ENCODE measurements at regions not wholly inside any gene's neighbourhood (a gene's known extent, or its start where the extent isn't known, plus 50 kb on each side); places are given as distances from the start of the nearest gene placed in this dataset.

DNA sequence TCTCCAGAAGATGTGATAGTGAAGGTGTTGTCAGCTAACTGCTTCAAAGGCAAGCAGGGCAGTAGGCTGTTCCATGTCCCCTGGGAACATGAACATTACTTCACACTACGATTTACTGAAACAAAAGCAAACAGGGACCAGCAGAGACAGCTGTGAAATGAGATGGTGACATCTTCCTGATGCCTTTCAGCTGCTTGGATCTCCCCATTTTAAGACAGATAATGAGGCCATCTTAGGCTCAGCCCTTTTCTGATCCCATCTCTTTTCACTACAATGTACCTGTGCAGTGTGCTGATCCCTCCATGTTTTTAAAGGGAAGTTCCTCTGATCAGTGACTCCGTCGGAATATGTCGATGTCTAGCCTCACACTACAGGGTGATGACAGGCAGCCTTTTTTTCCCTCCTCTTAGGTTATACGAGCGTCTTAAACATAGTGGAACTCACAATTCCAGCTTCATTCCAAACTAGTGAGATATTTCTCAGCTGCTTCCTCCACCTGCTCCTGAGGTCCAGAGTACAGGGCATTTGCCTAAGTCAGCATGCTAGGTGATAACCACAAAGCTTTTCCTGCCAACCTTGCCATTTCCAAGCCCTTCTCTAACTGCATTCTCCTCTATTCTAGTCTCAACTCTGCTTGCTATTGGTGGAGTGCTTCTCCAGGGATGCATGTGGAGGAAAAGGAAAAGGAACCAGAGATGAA is 87.6 kb upstream of the EGLN3 start:
- CTCF ChIA-PET: no interaction called here
- H3K9me3 ChIP-seq (ENCODE audit: control insufficient read depth in 2 of 3, low read length in 3 of 3): no peaks in the 10 kb centered on the region

DNA sequence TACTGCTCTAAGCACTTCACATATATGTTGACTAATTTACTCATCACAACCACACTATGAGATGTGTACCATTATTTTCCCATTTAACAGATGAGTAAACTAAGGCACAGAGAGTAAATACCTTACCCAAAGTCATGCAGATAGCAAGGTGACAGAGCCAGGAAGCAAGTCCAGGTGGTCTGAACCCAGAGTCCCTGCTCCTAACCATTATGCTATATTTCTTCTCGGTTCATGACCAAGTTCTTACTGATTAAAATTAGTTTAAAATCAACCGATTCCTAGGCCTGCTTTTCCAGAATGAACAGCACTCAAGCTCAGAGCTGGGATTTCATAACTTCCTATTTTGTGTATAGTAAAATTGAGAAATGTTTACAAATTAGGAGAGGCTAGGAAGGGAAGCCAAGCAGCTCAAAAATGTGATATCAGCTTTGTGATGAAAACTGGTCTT is 85.5 kb upstream of the EGLN3 start:
- Mint-ChIP-seq H3K36me3 (peaks cover 0 to 45% (median 0%) of the 10 kb centered on the region in 5 donors), H3K4me3 (no peak overlapping the region), H3K27me3 (peaks cover 0 to 9% (median 2%) of the 10 kb centered on the region in 5 donors), H3K4me1 (peaks cover 0 to 47% (median 0%) of the 10 kb centered on the region in 7 donors), H3K27ac (no peak overlapping the region), H3K9me3 (peaks cover 0 to 13% (median 0%) of the 10 kb centered on the region in 11 donors)
- ATAC-seq: no peak
- H3K27me3 ChIP-seq (ENCODE audit: control insufficient read depth in 2 of 2, insufficient read depth in 2 of 2, low read length in 2 of 2): no peaks in the 10 kb centered on the region
- no peak overlapping the region for H3K4me3 ChIP-seq (ENCODE audit: low read length)
- POLR2A ChIA-PET: no interaction called here
- CTCF ChIA-PET: no interaction called here
- H3K27ac ChIP-seq (ENCODE audit: low read depth, low read length): no peak overlapping the region
- no peaks in the 10 kb centered on the region for H3K36me3 ChIP-seq (ENCODE audit: control insufficient read depth in 2 of 3, insufficient read depth in 3 of 3, low read length in 3 of 3)
- no peaks in the 10 kb centered on the region for H3K4me1 ChIP-seq (ENCODE audit: control insufficient read depth in 2 of 2, insufficient read depth in 2 of 2, low read length in 2 of 2)
- DNase-seq: no peak
- no peaks in the 10 kb centered on the region for H3K9me3 ChIP-seq (ENCODE audit: control insufficient read depth in 2 of 3, low read length in 3 of 3)
- intact Hi-C loops (cut with micrococcal nuclease): no loop called here

More for the DNA sequence above, 87.6 kb upstream of the EGLN3 start:
- Histone ChIP-seq H3K27me3 (ENCODE audit: control insufficient read depth in 2 of 2, insufficient read depth in 2 of 2, low read length in 2 of 2) (no peaks in the 10 kb centered on the region), H3K4me3 (ENCODE audit: low read length) (no peak overlapping the region), H3K4me1 (ENCODE audit: control insufficient read depth in 2 of 2, insufficient read depth in 2 of 2, low read length in 2 of 2) (peaks cover 3% of the 10 kb centered on the region in 2 donors), H3K27ac (ENCODE audit: low read depth, low read length) (no peak overlapping the region), H3K36me3 (ENCODE audit: control insufficient read depth in 2 of 3, insufficient read depth in 3 of 3, low read length in 3 of 3) (no peaks in the 10 kb centered on the region)
- no peak for DNase-seq
- POLR2A ChIA-PET: no interaction called here
- intact Hi-C loops (cut with micrococcal nuclease): no loop called here
- peaks cover 0 to 6% (median 0%) of the 10 kb centered on the region in 5 donors for H3K27me3 Mint-ChIP-seq
- peaks cover 0 to 45% (median 0%) of the 10 kb centered on the region in 5 donors for H3K36me3 Mint-ChIP-seq
- peaks cover 0 to 17% (median 0%) of the 10 kb centered on the region in 11 donors for H3K9me3 Mint-ChIP-seq
- peaks cover 0 to 62% (median 12%) of the 10 kb centered on the region in 7 donors for H3K4me1 Mint-ChIP-seq
- no peak for ATAC-seq
- H3K4me3 Mint-ChIP-seq: peak overlapping the region in 1 of 10 donors; percentile 28
- peak overlapping the region in 2 of 9 donors; percentile 44 to 66 for H3K27ac Mint-ChIP-seq

DNA sequence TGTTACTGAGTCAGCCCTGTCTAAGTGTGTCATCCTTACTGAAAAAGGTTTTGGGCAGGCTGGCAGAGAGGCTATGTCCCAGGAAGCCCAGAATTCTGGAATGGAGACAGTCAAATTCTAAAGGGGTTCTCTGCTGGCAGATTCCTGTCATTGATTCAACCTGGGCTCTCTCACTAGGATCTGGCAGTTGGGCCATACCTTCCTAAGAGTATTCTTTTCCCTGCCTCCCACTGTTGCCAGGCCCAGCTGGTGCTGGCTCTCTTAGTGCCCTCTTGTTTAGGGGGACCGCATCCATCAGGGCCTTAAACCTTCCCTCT is 85.0 kb upstream of the EGLN3 start:
- DNase-seq (no peak), ATAC-seq (no peak)
- no peak overlapping the region for H3K4me3 Mint-ChIP-seq
- H3K9me3 Mint-ChIP-seq: peaks cover 0 to 11% (median 0%) of the 10 kb centered on the region in 11 donors
- no peaks in the 10 kb centered on the region for H3K4me1 ChIP-seq (ENCODE audit: control insufficient read depth in 2 of 2, insufficient read depth in 2 of 2, low read length in 2 of 2)
- peaks cover 0 to 44% (median 0%) of the 10 kb centered on the region in 7 donors for H3K4me1 Mint-ChIP-seq
- peaks cover 0 to 12% (median 0%) of the 10 kb centered on the region in 5 donors for H3K27me3 Mint-ChIP-seq
- no peak overlapping the region for H3K4me3 ChIP-seq (ENCODE audit: low read length)
- no peaks in the 10 kb centered on the region for H3K36me3 ChIP-seq (ENCODE audit: control insufficient read depth in 2 of 3, insufficient read depth in 3 of 3, low read length in 3 of 3)
- H3K27me3 ChIP-seq (ENCODE audit: control insufficient read depth in 2 of 2, insufficient read depth in 2 of 2, low read length in 2 of 2): no peaks in the 10 kb centered on the region
- H3K27ac ChIP-seq (ENCODE audit: low read depth, low read length): no peak overlapping the region
- intact Hi-C loops (cut with micrococcal nuclease): no loop called here
- no peaks in the 10 kb centered on the region for H3K9me3 ChIP-seq (ENCODE audit: control insufficient read depth in 2 of 3, low read length in 3 of 3)
- CTCF ChIA-PET: no interaction called here
- POLR2A ChIA-PET: no interaction called here
- peaks cover 0 to 42% (median 0%) of the 10 kb centered on the region in 5 donors for H3K36me3 Mint-ChIP-seq
- no peak overlapping the region for H3K27ac Mint-ChIP-seq

DNA sequence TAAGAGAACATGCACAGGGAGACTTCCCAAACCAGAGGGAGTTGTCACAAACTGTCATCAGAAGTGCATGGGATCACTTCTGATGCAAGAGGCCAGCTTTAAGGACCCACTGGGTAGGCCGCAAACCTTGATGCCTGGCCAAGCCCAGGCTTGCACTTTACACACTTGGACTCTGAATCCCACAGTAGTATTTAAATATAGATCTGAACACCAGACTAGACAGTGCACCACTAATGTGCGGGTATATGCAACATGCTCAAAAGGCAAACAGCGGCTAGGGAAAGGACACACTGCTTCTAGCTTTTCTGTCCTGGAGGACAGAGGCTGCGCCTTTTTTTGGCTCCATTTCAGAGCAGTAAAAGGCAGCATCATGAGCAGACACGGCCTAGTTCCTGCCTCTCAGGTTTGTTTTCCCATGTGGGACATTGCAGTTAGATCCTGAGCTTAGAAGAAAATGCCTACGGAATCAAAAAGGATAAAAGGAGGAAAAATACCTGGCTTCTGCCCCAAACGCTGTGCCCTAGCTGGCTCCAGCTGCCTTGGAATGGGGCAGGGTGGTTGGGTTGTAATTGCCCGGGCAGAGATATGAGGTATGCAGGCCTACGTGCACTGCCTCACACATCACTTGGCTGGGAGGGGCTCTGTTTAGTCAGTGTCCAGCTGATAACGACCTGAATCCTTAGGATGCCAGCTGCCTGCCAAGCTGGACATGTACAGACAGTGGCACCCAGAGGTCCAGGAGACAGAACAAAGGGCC is 84.5 kb upstream of the EGLN3 start:
- no peak for DNase-seq

DNA sequence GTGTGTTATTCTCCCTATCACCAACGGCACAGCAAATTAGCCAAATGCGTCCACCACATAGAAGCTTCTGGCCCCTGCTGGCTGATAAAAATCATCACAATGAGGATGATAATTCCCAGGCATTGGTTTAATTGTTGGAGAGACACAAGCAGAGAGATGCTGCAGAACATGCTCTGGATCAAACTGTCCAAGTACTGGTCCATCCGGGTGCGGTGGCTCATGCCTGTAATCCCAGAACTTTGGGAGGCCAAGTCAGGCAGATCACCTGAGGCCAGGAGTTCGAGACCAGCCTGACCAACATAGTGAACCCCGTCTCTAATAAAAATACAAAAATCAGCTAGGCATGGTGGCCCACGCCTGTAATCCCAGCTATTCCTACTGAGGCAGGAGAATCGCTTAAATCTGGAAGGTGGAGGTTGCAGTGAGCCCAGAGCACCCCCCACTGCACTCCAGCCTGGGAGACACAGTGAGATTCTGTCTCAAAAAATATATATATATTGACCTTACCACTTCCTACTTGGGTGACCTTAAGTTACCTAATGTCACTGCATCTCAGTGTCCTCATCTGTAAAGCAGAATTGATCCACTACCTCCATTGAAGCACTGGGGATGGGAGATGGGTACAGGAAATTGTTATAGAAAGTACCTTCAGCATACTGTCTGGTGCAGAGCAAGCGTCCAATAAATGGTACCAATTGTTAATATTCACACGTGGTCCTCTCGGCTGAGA is 83.7 kb upstream of the EGLN3 start:
- ATAC-seq (no peak), DNase-seq (no peak)
- no peak overlapping the region for H3K4me3 ChIP-seq (ENCODE audit: low read length)
- H3K36me3 Mint-ChIP-seq: peaks cover 0 to 37% (median 0%) of the 10 kb centered on the region in 5 donors
- H3K27me3 ChIP-seq (ENCODE audit: control insufficient read depth in 2 of 2, insufficient read depth in 2 of 2, low read length in 2 of 2): no peaks in the 10 kb centered on the region
- no peak overlapping the region for H3K27ac Mint-ChIP-seq
- no peaks in the 10 kb centered on the region for H3K36me3 ChIP-seq (ENCODE audit: control insufficient read depth in 2 of 3, insufficient read depth in 3 of 3, low read length in 3 of 3)
- no peaks in the 10 kb centered on the region for H3K9me3 ChIP-seq (ENCODE audit: control insufficient read depth in 2 of 3, low read length in 3 of 3)
- peaks cover 0 to 9% (median 0%) of the 10 kb centered on the region in 11 donors for H3K9me3 Mint-ChIP-seq
- intact Hi-C loops (cut with micrococcal nuclease): no loop called here
- ChIA-PET POLR2A (no interaction called here), CTCF (no interaction called here)
- H3K27ac ChIP-seq (ENCODE audit: low read depth, low read length): no peak overlapping the region
- peaks cover 0 to 35% (median 0%) of the 10 kb centered on the region in 7 donors for H3K4me1 Mint-ChIP-seq
- H3K4me1 ChIP-seq (ENCODE audit: control insufficient read depth in 2 of 2, insufficient read depth in 2 of 2, low read length in 2 of 2): no peaks in the 10 kb centered on the region
- H3K27me3 Mint-ChIP-seq: peaks cover 0 to 14% (median 0%) of the 10 kb centered on the region in 5 donors
- H3K4me3 Mint-ChIP-seq: no peak overlapping the region

More for the DNA sequence above, 84.5 kb upstream of the EGLN3 start:
- H3K4me1 ChIP-seq (ENCODE audit: control insufficient read depth in 2 of 2, insufficient read depth in 2 of 2, low read length in 2 of 2): no peaks in the 10 kb centered on the region
- ChIA-PET POLR2A (no interaction called here), CTCF (no interaction called here)
- Mint-ChIP-seq H3K9me3 (peaks cover 0 to 11% (median 0%) of the 10 kb centered on the region in 11 donors), H3K36me3 (peaks cover 0 to 41% (median 0%) of the 10 kb centered on the region in 5 donors), H3K4me1 (peaks cover 0 to 41% (median 0%) of the 10 kb centered on the region in 7 donors), H3K27ac (no peak overlapping the region), H3K27me3 (peaks cover 0 to 15% (median 0%) of the 10 kb centered on the region in 5 donors), H3K4me3 (no peak overlapping the region)
- H3K27me3 ChIP-seq (ENCODE audit: control insufficient read depth in 2 of 2, insufficient read depth in 2 of 2, low read length in 2 of 2): no peaks in the 10 kb centered on the region
- no peaks in the 10 kb centered on the region for H3K9me3 ChIP-seq (ENCODE audit: control insufficient read depth in 2 of 3, low read length in 3 of 3)
- H3K4me3 ChIP-seq (ENCODE audit: low read length): no peak overlapping the region
- H3K27ac ChIP-seq (ENCODE audit: low read depth, low read length): no peak overlapping the region
- no peak for ATAC-seq
- H3K36me3 ChIP-seq (ENCODE audit: control insufficient read depth in 2 of 3, insufficient read depth in 3 of 3, low read length in 3 of 3): no peaks in the 10 kb centered on the region
- intact Hi-C loops (cut with micrococcal nuclease): no loop called here

DNA sequence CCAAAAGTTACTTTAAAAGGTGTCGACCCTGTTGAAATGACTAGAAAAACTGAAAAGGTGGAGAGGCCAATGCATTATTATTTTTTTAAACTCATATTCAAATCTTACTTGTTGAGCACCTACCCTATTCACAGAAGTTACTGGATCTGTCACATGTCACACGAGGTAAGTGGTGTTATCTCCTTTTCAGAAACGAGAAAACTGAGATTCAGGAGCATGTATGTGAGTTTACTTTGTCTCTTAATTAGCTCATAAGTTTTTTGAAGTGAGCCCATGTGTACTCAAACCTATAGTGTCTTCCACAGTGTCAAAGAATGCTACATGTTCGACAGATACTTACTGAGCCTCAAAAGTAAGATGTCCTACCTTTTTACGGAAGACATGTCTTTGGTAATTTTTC is 81.8 kb upstream of the EGLN3 start:
- Histone ChIP-seq H3K4me3 (ENCODE audit: low read length) (no peak overlapping the region), H3K36me3 (ENCODE audit: control insufficient read depth in 2 of 3, insufficient read depth in 3 of 3, low read length in 3 of 3) (no peaks in the 10 kb centered on the region), H3K27ac (ENCODE audit: low read depth, low read length) (no peak overlapping the region), H3K4me1 (ENCODE audit: control insufficient read depth in 2 of 2, insufficient read depth in 2 of 2, low read length in 2 of 2) (no peaks in the 10 kb centered on the region), H3K27me3 (ENCODE audit: control insufficient read depth in 2 of 2, insufficient read depth in 2 of 2, low read length in 2 of 2) (no peaks in the 10 kb centered on the region), H3K9me3 (ENCODE audit: control insufficient read depth in 2 of 3, low read length in 3 of 3) (no peaks in the 10 kb centered on the region)
- Mint-ChIP-seq H3K36me3 (peaks cover 0 to 22% (median 0%) of the 10 kb centered on the region in 5 donors), H3K27me3 (peaks cover 0 to 12% (median 0%) of the 10 kb centered on the region in 5 donors), H3K4me1 (peaks cover 0 to 20% (median 0%) of the 10 kb centered on the region in 7 donors), H3K9me3 (peaks cover 0 to 5% (median 0%) of the 10 kb centered on the region in 11 donors), H3K27ac (no peak overlapping the region), H3K4me3 (no peak overlapping the region)
- no peak for ATAC-seq
- POLR2A ChIA-PET: no interaction called here
- intact Hi-C loops (cut with micrococcal nuclease): no loop called here
- CTCF ChIA-PET: no interaction called here
- DNase-seq: no peak
